ENCODE measurements at regions not wholly inside any gene's neighbourhood (a gene's known extent, or its start where the extent isn't known, plus 50 kb on each side); places are given as distances from the start of the nearest gene placed in this dataset.

GRCh38 chr16:49130397-49130796 lies 151.2 kb downstream of the CBLN1 start:
- TF ChIP-seq CTCF (IDR thresholded peaks at IDR 0.05 in 2 of 3, conservative IDR thresholded peaks at IDR 0.05 in 1 of 3; ENCODE audit: borderline replicate concordance in 1 of 3, insufficient read depth in 1 of 3, low read depth in 2 of 3, low read length in 2 of 3) (no peak), RAD21 (IDR thresholded peaks at IDR 0.05; ENCODE audit: low read depth) (no peak), CBX3 (IDR thresholded peaks at IDR 0.05; ENCODE audit: low read depth) (no peak), POLR2A (IDR thresholded peaks at IDR 0.05; ENCODE audit: borderline replicate concordance, extremely low read depth, insufficient read depth, insufficient read length) (no peak), ZFX (IDR thresholded peaks at IDR 0.05) (no peak), ATF3 (IDR thresholded peaks at IDR 0.05) (no peak), REST (IDR thresholded peaks at IDR 0.05; ENCODE audit: low read depth) (no peak), POLR2AphosphoS5 (IDR thresholded peaks at IDR 0.05; ENCODE audit: low read depth, low read length) (no peak), ZNF274 (IDR thresholded peaks at IDR 0.05; ENCODE audit: low read depth, low read length) (no peak), ZBTB33 (IDR thresholded peaks at IDR 0.05; ENCODE audit: extremely low read depth, insufficient replicate concordance, low read length) (no peak)
